Fibroblast of gingiva (primary cell): ENCODE measurements at regions not wholly inside any gene's neighbourhood (a gene's known extent, or its start where the extent isn't known, plus 50 kb on each side); places are given as distances from the start of the nearest gene placed in this dataset.

Experiments used
- DNase-seq: peaks from one replicate; pipeline ENCODE4 v3.0.0-alpha.2; 2011; ENCODE audit warnings: low read depth

DNA sequence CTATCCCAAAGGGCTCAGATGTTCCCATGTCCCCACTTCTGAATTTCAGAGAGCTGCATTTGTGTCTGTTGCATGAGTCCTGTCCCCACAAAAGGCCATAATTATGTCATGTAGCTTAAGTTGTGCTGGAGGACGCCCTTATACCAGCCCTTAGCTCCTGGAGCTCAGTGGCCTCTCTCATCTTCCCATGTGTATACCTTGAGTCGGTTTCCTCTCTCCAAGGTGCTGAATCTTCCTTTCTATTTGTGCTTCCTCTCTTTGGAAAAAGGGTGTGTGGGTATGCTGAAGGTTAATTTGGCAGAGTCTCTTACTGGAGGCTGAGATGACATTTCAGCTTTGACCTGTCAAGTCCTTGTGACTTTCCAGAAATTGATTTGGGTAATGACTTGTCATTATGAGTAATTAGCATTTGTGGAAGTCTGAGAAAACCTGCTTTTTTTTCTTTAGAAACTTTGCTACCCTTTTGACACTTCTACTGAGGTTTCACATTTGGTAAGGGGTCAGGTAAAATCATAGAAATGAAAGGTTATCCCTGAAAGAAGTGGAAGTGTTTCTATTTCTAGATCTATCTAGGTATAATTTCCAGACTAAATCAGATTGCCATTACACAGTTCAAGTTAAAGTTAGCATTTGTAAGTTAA is 185.4 kb downstream of the ABCC12 start:
- DNase-seq = no peak

DNA sequence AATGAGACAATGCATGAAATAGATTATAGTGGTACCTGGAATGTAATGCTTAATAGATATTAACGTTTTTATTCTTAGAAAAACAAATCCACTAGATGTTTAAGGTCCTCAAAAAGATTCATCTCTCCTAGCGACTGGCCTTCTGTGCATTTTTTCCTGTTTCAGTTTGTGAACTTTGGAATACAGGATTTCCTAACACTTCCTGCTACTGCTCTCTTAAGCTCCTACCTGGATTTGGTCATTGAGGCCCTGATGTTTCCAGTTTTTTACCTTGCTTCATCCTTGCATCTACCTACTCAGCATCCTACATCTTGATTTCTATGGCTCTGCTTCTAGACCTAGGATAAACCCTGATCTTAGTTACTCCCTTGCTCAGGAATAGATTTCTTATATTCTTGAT is 188.4 kb downstream of the ABCC12 start:
- DNase-seq = no peak

DNA sequence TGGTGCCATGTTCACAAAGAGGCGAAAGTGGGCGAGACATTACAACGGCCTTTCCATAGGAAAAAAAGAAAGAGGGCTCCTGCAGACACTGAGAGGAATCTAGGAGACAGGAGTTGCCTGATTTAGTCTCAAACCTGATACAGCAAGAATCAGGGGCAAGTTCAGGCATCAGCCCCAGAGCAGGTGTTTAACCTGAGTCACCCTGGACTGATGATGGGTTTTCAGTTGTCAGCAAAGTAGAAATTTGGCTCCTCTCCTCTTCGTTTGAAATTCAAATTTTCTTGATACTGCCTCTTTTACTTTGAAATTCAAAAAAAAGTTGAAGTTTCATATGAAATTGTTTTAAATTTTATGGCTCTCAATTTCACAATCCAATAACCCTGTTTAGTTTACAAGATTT is 189.5 kb downstream of the ABCC12 start:
- DNase-seq = no peak

DNA sequence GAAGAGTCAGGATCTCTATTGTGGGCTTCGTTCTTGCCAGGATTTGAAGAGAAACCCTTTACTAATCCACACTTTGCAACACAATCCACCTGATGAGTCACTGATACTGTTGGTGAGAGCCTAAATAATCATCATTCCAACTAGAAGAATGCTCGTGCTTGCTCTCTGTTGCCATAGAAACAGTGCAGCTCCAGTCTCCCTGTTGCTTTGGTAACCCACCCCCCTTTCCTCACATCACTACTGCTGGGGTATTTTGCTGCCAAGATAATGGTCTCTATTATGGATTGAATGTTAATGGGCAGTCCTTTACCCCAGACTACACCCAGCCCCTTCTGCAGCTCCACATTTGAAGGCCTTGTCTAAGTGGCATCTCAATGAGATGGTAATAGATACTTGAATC is 190.4 kb downstream of the ABCC12 start:
- no peak for DNase-seq

DNA sequence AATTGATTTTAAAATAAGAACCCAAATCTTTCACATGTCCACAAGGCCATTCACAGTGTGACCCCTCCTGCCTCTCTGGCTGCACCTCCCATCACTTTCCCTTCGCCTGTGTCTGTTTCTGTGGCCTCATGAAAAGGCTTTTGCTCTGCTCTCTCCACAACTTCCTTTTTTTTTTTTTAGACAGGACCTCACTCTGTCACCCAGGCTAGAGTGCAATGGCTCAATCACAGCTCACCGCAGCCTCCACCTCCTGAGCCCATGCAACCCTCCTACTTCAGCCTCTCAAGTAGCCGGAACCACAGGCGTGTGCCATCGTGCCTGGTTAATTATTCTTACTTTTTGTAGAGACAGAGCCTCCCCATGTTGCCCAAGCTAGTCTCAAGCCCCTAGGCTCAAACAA is 197.1 kb downstream of the ABCC12 start:
- no peak for DNase-seq

DNA sequence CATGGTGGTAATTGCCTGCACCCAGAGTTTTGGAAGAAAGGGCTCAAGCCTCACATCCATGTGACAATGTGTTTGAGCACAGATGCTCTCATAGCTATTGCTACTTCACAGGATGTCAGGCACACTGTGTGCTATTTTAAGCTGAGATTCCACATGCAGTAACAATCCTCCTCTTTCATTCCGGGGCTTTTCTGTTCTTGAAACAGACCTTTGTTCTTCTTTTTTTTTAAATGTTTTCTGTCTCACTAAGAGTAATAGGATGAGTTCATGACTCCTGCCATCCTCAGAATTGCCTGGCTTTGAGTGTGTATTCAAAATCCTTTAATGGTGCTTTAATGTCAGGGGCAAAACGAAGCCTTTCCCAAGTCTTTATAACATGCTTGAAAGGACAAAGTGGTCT is 198.9 kb downstream of the ABCC12 start:
- DNase-seq = no peak

DNA sequence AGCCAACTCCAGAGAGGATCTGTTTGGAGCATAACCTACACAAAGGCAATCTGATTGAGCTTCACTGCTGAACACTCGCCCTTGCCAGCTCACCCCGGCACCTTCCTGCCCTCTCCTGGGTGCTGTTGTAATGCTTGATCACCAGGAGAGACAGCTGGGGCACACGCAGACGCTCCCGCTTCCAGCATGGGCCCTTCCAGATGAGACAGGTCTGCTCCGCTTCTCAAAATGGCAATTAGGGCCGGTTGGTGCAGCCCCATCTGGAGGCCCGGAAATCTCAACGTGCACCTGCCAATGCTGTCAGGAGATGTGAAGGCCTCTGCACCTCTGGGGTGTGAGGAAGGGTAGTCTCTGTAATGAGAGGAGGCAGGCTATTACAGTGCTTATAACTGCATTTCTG is 206.1 kb downstream of the ABCC12 start:
- no peak for DNase-seq

DNA sequence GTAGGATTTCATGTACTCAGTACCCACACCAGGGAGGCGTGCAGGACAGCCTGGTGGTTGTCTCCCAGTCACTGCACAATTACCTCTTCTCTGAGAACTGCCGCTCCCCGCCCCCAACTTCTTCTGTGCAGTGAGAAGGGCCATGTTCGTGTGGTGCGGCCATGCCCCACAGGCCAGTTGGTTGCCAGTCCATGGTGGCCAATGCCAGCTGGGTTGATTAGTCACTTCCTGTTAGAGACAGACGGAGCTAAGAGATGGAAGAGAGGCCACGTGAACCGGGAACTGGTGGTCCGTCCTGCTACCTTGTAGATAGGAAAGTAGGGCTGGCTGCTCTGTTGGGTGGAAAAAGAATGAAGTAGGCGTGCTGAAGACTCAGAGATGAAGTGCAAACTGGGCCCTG is 206.5 kb downstream of the ABCC12 start:
- DNase-seq = no peak

DNA sequence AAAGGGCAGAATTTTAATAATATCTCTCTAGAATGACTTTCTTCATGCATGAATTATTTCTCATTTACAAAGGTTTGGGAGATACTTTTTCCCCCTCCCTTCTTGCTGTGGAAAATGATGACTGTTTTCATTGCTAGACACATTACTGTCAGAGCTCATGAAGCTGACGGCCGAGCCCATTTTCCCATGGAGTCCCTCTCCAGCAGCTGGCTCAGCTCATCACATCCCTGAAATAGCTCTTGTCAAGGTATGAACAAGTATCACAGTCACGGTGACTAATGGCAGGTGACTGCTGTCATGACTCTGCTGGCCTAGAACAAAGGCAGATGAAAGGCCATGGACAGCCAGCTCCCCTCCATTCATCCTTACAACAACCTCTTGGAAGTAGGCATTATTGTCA is 208.1 kb downstream of the ABCC12 start:
- DNase-seq = no peak

DNA sequence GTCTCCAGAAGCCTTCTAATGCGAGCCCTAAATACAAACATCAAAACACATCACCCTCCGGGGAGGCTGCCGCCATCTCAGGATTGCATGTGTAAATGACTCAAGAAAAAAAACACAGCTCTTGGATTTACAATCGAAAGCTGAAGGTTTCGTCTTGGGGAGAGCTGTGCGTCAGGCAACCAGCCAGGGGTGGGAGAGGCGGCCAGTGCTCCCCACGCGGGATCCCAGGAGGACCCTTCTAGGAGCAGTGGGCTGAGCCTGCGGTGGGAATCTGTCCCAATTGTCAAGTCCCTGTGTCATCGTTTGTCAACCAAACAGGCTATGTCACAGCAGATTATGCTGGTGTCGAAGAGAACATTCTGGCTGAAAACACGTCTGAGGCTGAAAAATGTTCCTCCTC is 209.7 kb downstream of the ABCC12 start:
- DNase-seq = no peak

DNA sequence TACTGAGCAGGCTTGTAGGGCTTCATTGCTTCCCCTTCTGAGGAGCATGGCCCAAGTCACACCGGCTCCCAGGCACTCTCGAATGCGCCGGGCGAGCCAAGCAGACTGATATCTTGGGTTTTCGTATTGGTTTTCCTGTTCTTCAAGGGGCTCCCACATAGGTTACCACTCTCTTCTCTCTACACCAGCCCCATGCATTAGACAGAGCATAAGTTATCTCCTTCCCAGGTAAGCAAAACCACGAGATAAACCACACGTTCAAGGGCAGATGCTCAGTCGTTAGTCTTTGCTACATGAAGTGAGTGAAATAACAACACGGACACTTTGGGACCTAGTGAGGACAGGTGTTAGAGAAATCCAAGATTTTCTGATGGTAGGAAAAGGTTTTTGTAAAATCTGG is 211.2 kb downstream of the ABCC12 start:
- no peak for DNase-seq

DNA sequence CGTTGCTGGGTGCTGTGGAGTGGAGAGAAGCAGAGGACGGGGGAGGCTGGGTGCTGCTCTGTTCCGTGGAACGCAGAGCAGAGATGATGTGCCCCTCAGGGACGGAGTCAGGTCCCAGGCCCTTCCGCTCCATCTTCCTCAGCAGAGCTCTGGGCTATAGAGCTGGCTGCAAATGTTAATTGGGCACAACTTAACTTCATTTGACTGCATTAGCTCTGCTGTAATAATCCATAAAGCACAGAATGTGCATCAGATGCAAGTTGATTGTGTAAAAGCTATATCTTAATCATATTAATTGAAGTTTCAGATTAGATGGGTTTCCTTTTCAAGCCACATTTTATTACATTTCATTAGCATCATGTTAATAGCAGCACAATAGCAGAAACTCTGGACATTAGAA is 212.6 kb downstream of the ABCC12 start:
- no peak for DNase-seq

DNA sequence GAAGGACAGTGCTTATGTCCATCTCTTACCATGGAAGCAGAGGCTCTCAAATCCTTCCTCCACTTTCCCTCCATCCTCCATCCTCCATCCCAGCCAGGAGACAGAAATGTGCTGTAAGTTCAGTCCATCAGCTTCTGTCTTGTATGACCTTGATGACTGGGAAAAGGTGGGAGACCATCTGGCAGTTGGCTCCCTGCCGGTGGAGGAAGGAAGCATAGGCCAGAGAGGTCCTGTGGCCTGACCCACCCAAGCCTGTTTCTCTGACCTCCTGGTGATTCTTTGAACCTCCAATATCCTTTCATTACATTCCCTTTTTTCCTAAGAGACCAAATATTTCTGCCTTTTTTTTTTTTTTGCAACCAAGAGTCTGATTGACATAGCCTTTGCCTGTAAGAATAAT is 215.3 kb downstream of the ABCC12 start:
- DNase-seq = no peak

DNA sequence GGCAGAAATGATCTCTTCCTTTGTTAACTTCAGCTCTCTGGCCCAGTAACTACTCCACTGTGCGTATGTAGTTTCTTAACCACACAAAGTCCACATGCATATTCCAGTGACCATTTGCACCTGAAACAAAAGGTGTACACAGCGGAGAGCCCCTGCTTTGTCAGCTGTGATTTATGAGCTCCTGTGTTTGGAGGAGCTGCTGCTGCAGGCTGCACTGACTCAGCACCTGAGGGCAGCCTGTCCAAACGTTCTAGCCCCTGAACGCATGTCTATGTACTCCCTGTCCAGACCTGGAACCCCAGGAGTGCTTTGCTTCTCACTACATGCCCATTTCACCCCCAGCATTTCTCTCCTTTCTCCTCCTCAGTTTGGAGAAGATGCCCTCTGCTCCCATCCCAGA is 216.1 kb downstream of the ABCC12 start:
- DNase-seq = no peak

DNA sequence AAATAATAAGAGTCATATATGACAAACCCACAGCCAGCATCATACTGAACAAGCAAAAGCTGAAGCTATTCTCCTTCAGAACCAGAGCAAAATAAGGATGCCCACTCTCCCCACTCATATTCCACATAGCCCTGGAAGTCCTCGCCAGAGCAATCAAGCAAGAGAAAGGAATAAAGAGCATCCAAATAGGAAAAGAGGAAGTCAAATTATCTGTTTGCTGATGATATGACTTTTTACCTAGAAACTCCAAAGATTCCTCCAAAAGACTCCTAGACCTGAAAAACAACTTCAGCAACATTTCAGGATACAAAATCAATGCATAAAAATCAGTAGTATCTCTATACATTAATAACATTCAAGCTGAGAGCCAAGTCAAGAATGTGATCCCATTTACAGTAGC is 217.5 kb downstream of the ABCC12 start:
- DNase-seq = no peak

DNA sequence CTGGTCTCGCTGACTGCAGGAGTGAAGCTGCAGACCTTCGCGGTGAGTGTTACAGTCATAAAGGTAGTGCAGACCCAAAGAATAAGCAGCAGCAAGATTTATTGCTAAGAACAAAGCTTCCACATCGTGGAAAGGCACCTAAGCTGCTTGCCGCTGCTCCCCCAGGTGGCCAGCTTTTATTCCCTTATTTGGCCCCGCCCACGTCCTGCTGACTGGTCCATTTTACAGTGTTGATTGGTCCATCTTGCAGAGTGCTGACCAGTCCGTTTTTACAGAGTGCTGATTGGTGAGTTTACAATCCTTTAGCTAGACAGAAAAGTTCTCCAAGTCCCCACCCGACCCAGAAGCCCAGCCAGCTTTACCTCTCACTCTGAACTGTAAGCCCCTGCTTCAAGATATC is 227.8 kb downstream of the ABCC12 start:
- no peak for DNase-seq

DNA sequence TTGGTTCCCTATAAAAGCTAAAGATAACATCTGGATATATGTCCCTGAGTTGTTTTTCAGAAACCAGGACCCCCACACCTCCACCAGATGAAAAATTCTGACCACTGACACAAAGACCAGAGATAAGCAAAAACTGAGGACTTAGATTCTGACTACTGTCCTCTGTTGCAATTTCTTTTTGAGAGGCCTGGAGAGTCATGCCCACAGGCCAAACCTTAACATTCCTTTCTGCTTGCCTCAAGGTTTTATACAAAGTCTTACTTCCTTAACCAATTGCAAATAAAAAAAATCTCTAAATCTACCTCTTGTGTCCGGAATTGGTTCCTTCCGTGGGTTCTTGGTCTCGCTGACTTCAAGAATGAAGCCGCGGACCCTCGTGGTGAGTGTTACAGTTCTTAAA is 228.5 kb downstream of the ABCC12 start:
- DNase-seq = no peak

DNA sequence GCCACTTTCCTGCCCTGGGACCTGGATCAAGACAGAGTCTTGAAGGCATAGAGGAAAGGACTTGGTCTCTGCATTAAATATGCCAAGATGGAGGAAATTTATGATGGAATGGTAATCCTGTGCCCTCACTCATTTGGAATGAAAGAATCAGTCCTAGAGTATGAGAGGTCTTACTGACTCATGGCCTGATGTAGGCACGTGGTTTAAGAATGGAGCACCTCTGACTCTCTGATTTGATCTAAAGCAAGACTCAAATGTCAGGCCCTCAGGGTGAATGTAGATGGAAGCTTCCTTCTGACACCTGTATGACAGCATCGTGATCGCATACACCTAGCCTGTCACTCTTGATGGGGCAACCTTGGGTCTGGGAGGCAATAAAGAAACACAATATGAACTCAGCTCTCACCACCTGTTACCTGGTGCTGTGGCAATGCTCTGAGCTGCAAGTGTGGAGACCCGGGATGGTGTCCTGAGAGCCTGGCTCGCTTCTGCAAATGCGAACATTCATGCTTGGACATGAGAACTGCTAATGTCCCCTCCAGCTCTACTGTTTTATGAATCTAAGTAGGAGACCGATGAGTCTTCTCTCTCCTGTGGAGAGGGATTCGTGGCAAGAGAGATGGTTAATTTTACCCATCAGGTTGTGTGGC is 229.9 kb downstream of the ABCC12 start:
- DNase-seq = no peak

DNA sequence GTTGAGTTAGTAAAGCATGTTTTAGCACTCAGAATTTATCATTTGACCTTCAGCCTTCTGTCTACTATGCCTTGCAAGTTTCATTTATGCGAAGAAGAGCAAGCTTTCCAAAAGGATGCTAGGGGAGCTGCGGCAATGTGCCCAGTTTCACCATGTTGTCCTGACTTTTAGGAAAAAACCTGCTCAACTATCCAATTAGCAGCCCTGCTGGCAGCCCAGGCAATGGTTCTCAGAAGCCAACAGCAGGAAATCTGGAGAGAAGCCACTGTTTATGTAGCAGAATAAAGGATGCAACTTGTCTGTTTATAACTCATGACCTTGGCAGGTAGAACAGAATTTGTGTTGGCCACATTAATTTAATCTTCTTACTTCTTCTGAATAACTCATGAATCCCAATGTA is 230.8 kb downstream of the ABCC12 start:
- no peak for DNase-seq

DNA sequence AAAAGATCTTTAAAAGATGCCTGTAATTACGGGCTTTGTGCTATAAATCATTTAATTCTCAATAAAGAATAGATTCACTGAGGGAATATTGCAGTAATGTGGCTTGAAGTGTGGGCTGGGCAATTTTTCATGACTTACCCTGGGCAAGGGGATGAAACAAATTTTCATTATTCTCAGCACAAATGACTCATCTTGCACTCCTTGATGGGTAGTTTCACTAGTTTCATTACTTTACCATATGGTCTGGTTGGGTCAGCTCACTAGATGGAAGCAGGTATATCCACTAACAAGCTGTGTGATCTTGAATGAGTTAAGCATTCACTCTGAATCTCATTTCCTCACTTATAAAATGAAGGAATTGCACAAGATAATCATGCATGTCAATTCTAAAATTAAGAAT is 234.3 kb downstream of the ABCC12 start:
- DNase-seq = no peak

DNA sequence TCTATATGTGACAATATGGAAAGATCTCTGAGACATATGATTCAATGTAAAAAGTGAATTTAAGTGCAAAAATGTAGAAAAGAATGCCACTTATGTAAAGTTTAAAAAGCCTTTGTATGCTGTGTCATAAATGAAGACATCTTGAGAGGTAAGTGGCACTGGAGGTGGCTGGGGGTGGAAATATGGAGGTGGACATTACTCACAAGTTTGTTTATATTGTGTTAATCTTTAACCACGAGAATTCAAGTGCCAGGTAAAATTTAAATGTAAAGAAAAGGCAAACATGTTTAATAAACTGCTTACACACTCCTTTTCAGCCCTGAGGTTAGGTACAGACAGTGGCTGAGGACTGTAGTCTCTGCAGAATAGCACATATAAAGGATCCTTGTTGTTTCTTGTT is 235.1 kb downstream of the ABCC12 start:
- DNase-seq = no peak

DNA sequence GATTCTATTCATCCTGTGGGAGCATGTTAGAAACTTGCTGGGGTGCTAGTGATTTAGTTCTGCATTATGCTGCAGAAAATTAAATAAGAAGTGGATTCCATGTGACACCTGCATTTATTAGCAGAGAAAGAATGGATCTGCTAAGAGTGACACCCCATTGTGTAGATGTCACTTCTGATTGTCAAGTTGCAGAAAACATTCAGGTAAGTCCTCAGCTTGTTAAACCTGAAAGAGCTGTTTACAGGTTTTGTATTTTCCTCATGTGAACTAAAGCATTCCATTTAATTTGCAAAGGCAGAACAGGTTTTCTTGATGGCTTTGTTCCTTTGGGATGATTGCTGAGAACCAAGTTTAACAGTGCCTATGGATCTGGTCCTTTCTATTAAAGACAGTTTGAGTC is 238.7 kb downstream of the ABCC12 start:
- no peak for DNase-seq

DNA sequence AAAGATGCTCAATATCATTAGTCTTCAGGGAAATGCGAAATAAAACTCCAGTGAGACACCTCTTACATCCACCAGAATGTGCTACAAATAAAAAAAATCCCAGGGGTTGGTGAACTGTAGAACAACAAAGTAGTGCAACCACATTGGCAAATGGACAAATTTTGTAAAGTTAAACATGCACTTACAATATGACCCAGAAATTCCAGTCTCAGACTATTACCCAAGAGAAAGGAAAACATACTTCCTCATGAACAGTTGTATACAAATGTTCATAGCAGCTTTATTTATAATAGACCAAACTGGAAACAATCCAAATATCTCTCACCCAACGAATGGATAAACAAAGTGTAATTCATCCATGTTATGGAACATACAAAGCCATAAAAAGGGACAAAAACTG is 239.5 kb downstream of the ABCC12 start:
- DNase-seq = no peak

DNA sequence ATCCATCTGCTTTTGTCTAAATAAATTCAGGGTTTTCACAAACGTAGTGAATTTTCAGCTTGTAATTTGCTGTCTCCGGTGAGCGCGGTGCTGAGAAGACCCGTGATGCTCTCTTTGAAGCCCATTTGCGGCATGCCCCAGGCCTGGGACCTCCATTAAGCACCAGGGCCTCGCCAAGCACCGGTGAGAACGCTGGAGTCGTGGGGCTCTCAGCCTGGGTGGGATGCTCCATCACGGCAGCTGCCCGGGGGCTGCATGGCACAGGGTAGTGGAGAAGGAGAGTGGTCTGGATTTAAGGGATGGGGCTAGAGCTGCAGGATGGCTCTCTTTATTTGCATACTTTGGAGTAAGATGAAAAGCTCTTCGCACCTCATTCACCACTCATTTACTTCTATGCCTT is 248.7 kb downstream of the ABCC12 start:
- no peak for DNase-seq
